SK-N-SH (cell line): ENCODE measurements at regions not wholly inside any gene's neighbourhood (a gene's known extent, or its start where the extent isn't known, plus 50 kb on each side); places are given as distances from the start of the nearest gene placed in this dataset.
A peak's percentile ranks its signal among the peaks of the same experiment; 100 is the strongest.

Experiments
- CTCF ChIA-PET: fragments of 300-600, 350-600 bp; formaldehyde crosslinking; extraction: SDS; loops from one replicate; lab custom pipeline; 2021; lab: Yijun Ruan, JAX
- POLR2A ChIA-PET: fragments of 350-600 bp; sonication (Branson Sonifier 250); formaldehyde crosslinking; extraction: SDS; loops from one replicate; lab custom pipeline; 2020; ENCODE audit warnings: antibody characterized with exemption, inconsistent platforms; lab: Yijun Ruan, JAX
- DNase-seq: peaks from one replicate; pipeline ENCODE4 v3.0.0; 2012
- H2AFZ ChIP-seq: fragments of 200-600 bp; sonication (generic); 2 replicates; pipeline ENCODE4 v1.8.1; 2016; ENCODE audit warnings: antibody characterized with exemption, mild to moderate bottlenecking, low read depth
- H3F3A ChIP-seq: fragments of 200-600 bp; sonication (generic); replicated peaks from 2 replicates; pipeline ENCODE3; 2016; ENCODE audit warnings: antibody characterized with exemption, mild to moderate bottlenecking; ENCODE audit not compliant: insufficient read depth
- H3K27ac ChIP-seq, 2 experiments: fragments of 200-500 bp in 1 of 2; fragments of 200-600 bp in 1 of 2; sonication (Bioruptor generic) in 1 of 2; sonication (generic), shearing (Covaris generic) in 1 of 2; 2 replicates each; pipeline versions ENCODE4 v1.5.1 to v1.6.1; 2014 to 2016; ENCODE audit warnings: low read depth in 2 of 2, inconsistent platforms in 1 of 2, low read length in 1 of 2, mild to moderate bottlenecking in 1 of 2, mixed read lengths in 1 of 2
- H3K27me3 ChIP-seq: fragments of 200-600 bp; sonication (generic), shearing (Covaris generic); 2 replicates; pipeline ENCODE4 v1.6.1; 2016; ENCODE audit warnings: mixed run types; ENCODE audit not compliant: insufficient read depth
- H3K36me3 ChIP-seq, 2 experiments: fragments of 200-500 bp in 1 of 2; fragments of 200-600 bp in 1 of 2; sonication (Bioruptor generic) in 1 of 2; sonication (generic) in 1 of 2; replicated peaks in 1 of 2; 2 replicates each; pipeline versions ENCODE3 to v1.5.1; 2014 to 2016; ENCODE audit warnings: low read length in 1 of 2, mild to moderate bottlenecking in 1 of 2; ENCODE audit not compliant: insufficient read depth in 2 of 2, control insufficient read depth in 1 of 2
- H3K4me1 ChIP-seq, 2 experiments: fragments of 200-500 bp in 1 of 2; fragments of 200-600 bp in 1 of 2; sonication (Bioruptor generic) in 1 of 2; sonication (generic), shearing (Covaris generic) in 1 of 2; 2 replicates each; pipeline versions ENCODE4 v1.5.1 to v1.6.1; 2014 to 2016; ENCODE audit warnings: low read depth in 1 of 2, low read length in 1 of 2, mixed run types in 1 of 2; ENCODE audit not compliant: insufficient read depth in 2 of 2, control insufficient read depth in 1 of 2
- H3K4me2 ChIP-seq: fragments of 200-600 bp; sonication (generic), shearing (Covaris generic); 2 replicates; pipeline ENCODE4 v1.6.1; 2017; ENCODE audit warnings: mixed run types
- H3K4me3 ChIP-seq, 2 experiments: fragments of 200-500 bp in 1 of 2; fragments of 200-600 bp in 1 of 2; sonication (Bioruptor generic) in 1 of 2; sonication (generic), shearing (Covaris generic) in 1 of 2; 2 replicates each; pipeline versions ENCODE4 v1.5.1 to v1.8.1; 2014 to 2016; ENCODE audit warnings: low read depth in 2 of 2, inconsistent platforms in 1 of 2, low read length in 1 of 2, mild to moderate bottlenecking in 1 of 2, mixed read lengths in 1 of 2, moderate library complexity in 1 of 2
- H3K79me2 ChIP-seq: fragments of 200-600 bp; sonication (generic); 2 replicates; pipeline ENCODE4 v1.8.1; 2017; ENCODE audit warnings: mild to moderate bottlenecking; ENCODE audit not compliant: insufficient read depth
- H3K9ac ChIP-seq: fragments of 200-600 bp; sonication (generic); 2 replicates; pipeline ENCODE4 v1.6.1; 2017; ENCODE audit warnings: mixed run types
- H3K9me2 ChIP-seq: fragments of 200-600 bp; sonication (generic); 2 replicates; pipeline ENCODE4 v1.6.1; 2017; ENCODE audit warnings: mixed run types
- H3K9me3 ChIP-seq: fragments of 200-600 bp; sonication (generic); 2 replicates; pipeline ENCODE4 v1.6.1; 2017; ENCODE audit warnings: mixed run types, mild to moderate bottlenecking, moderate library complexity
- H4K20me1 ChIP-seq: fragments of 200-600 bp; sonication (generic); 2 replicates; pipeline ENCODE4 v1.6.1; 2017; ENCODE audit warnings: mild to moderate bottlenecking, mixed run types; ENCODE audit not compliant: insufficient read depth
- CTCF ChIP-seq: fragments of 200-600 bp; sonication (generic); IDR thresholded peaks from 2 replicates; pipeline ENCODE4 v1.6.1; 2017; ENCODE audit warnings: antibody characterized with exemption, mild to moderate bottlenecking, moderate library complexity
- EZH2phosphoT487 ChIP-seq: fragments of 200-600 bp; sonication (generic); IDR thresholded peaks from 2 replicates; pipeline ENCODE4 v1.6.1; 2017; ENCODE audit warnings: low read depth, mixed run types, mild to moderate bottlenecking, antibody characterized with exemption, moderate library complexity, borderline replicate concordance
- FOSL2 ChIP-seq: IDR thresholded peaks from 2 replicates; pipeline ENCODE4 v1.4.0; 2012; ENCODE audit warnings: low read depth, mild to moderate bottlenecking, moderate library complexity, borderline replicate concordance
- FOXJ3 ChIP-seq: sonication (generic); formaldehyde crosslinking; IDR thresholded peaks from 2 replicates; pipeline ENCODE4 v1.5.1; 2020; ENCODE audit warnings: mild to moderate bottlenecking, missing genetic modification reagents
- IRF3 ChIP-seq: fragments of 150-350 bp; IDR thresholded peaks from 2 replicates; pipeline ENCODE4 v1.6.1; 2016; ENCODE audit warnings: mild to moderate bottlenecking, low read depth, low read length
- JUND ChIP-seq: IDR thresholded peaks from 2 replicates; pipeline ENCODE4 v1.4.0; 2012
- MEF2A ChIP-seq: IDR thresholded peaks from 2 replicates; pipeline ENCODE4 v1.4.0; 2012; ENCODE audit warnings: low read depth, borderline replicate concordance
- NRF1 ChIP-seq: IDR thresholded peaks from 2 replicates; pipeline ENCODE4 v1.6.1; 2012; ENCODE audit warnings: low read depth, mild to moderate bottlenecking, low read length
- PBX3 ChIP-seq: IDR thresholded peaks from 2 replicates; pipeline ENCODE4; 2012
- REST ChIP-seq: IDR thresholded peaks from 2 replicates; pipeline ENCODE4 v1.6.1; 2012; ENCODE audit warnings: mild to moderate bottlenecking, low read depth, low read length, moderate library complexity
- SMC3 ChIP-seq: IDR thresholded peaks from 2 replicates; pipeline ENCODE4 v1.6.1; 2012; ENCODE audit warnings: low read depth, low read length, improper control_type of control experiment
- TCF12 ChIP-seq: IDR thresholded peaks from 2 replicates; pipeline ENCODE4 v1.4.0; 2012
- USF1 ChIP-seq: IDR thresholded peaks from 2 replicates; pipeline ENCODE4 v1.4.0; 2012; ENCODE audit warnings: low read depth, borderline replicate concordance
- USF2 ChIP-seq: fragments of 150-350 bp; IDR thresholded peaks from 2 replicates; pipeline ENCODE4 v1.6.1; 2017; ENCODE audit warnings: antibody characterized with exemption, low read length, low read depth, borderline replicate concordance
- ZBTB33 ChIP-seq: IDR thresholded peaks from 2 replicates; pipeline ENCODE4 v1.4.0; 2012; ENCODE audit warnings: low read depth, borderline replicate concordance
- WGBS: methylation state at CpG from one replicate; pipeline ENCODE4 v1.1.6; 2017; ENCODE audit warnings: low lambda C conversion rate; 5-methylcytosine and 5-hydroxymethylcytosine counted together

GRCh38 chr3:84136425-84136824 is 822.4 kb upstream of the CADM2 start:
- H2AFZ ChIP-seq, result no peak overlapping the region
- no peaks in the 10 kb centered on the region for H3K79me2 ChIP-seq
- no peaks in the 10 kb centered on the region for H4K20me1 ChIP-seq
- no peak for DNase-seq
- no peak overlapping the region for H3K4me3 ChIP-seq
- no peaks in the 10 kb centered on the region for H3K36me3 ChIP-seq
- no peak overlapping the region for H3K27ac ChIP-seq
- no peak overlapping the region for H3K4me2 ChIP-seq
- POLR2A ChIA-PET, result no interaction called here
- no peaks in the 10 kb centered on the region for H3F3A ChIP-seq
- CTCF ChIA-PET, result no interaction called here
- TF ChIP-seq FOSL2, result no peak
- TF ChIP-seq CTCF, result peak; percentile 43
- H3K9me2 ChIP-seq, result no peaks in the 10 kb centered on the region
- no peak overlapping the region for H3K9ac ChIP-seq
- no peaks in the 10 kb centered on the region; the same call in 1 of the 2 replicates for H3K27me3 ChIP-seq
- WGBS, result 2% methylated on average over 2 of the region's 2 CpGs
- H3K9me3 ChIP-seq, result no peaks in the 10 kb centered on the region
- no peaks in the 10 kb centered on the region for H3K4me1 ChIP-seq

- no peaks in the 10 kb centered on the region for H3K4me1 ChIP-seq
- CTCF ChIA-PET, result no interaction called here
- H3K4me3 ChIP-seq, result no peak overlapping the region
- 3% methylated on average over 3 of the region's 3 CpGs for WGBS
- no peak overlapping the region for H3K27ac ChIP-seq
- H3K4me2 ChIP-seq, result no peak overlapping the region
- no peaks in the 10 kb centered on the region for H3K79me2 ChIP-seq
- peaks cover under 1% of the 10 kb centered on the region; the same call in 1 of the 2 replicates for H3K9me2 ChIP-seq
- no peak for TF ChIP-seq EZH2phosphoT487
- no peak for TF ChIP-seq USF1
- no peak for TF ChIP-seq NRF1
- no peak for TF ChIP-seq USF2
- no peak for TF ChIP-seq PBX3
- TF ChIP-seq MEF2A, result no peak
- no peak for TF ChIP-seq ZBTB33
- no peak for TF ChIP-seq JUND
- no peak for TF ChIP-seq REST
- TF ChIP-seq SMC3, result no peak
- TF ChIP-seq TCF12, result no peak
- TF ChIP-seq IRF3, result no peak
- TF ChIP-seq FOXJ3 (CRISPR knock-in tag), result no peak
- no peaks in the 10 kb centered on the region; the same call in 1 of the 2 replicates for H3K27me3 ChIP-seq
- no peak overlapping the region for H2AFZ ChIP-seq
- POLR2A ChIA-PET, result no interaction called here
- H3K9ac ChIP-seq, result no peak overlapping the region
- no peaks in the 10 kb centered on the region for H3K36me3 ChIP-seq
- H3K9me3 ChIP-seq, result no peaks in the 10 kb centered on the region
- H4K20me1 ChIP-seq, result no peaks in the 10 kb centered on the region
- no peak for DNase-seq
- no peaks in the 10 kb centered on the region for H3F3A ChIP-seq
Measured at GRCh38 chr3:84140631-84141030, 818.2 kb upstream of the CADM2 start.
